Naive thymus-derived CD4-positive, alpha-beta T cell (primary cell): ENCODE measurements at regions not wholly inside any gene's neighbourhood (a gene's known extent, or its start where the extent isn't known, plus 50 kb on each side); places are given as distances from the start of the nearest gene placed in this dataset.
"Not testable (repeated sequence)": the region's sequence is repeated elsewhere in the genome, so short reads cannot be mapped to it uniquely, and the experiment has no call there.

Experiments used
- ATAC-seq: fragments of 150-1000 bp; cut with Tn5 transposase; 2 replicates; pipeline ENCODE4 v1.10.0; 2021; ENCODE audit warnings: mild to moderate bottlenecking, moderate library complexity
- CTCF ChIA-PET: fragments of 350-600 bp; sonication (Branson Sonifier 250); formaldehyde crosslinking; loops from one replicate; lab custom pipeline; 2021; ENCODE audit warnings: antibody characterized with exemption; lab: Charles Lee
- POLR2A ChIA-PET: fragments of 350-600 bp; sonication (Branson Sonifier 250); formaldehyde crosslinking; loops from one replicate; lab custom pipeline; 2021; ENCODE audit warnings: antibody characterized with exemption, inconsistent platforms; lab: Charles Lee
- DNase-seq, 9 donors: peaks; one replicate each; pipeline versions ENCODE4 v3.0.0 to v3.0.0-alpha.2; 2020 to 2022; ENCODE audit warnings: mixed read lengths in 1 of 9
- H3K27ac ChIP-seq: one replicate; pipeline ENCODE4 v1.7.0; 2013; ENCODE audit warnings: mild to moderate bottlenecking, low read depth, low read length, moderate library complexity
- H3K27me3 ChIP-seq, 2 donors: one replicate each; pipeline ENCODE4 v1.7.0; 2013; ENCODE audit warnings: low read length in 2 of 2, mild to moderate bottlenecking in 2 of 2, moderate library complexity in 2 of 2; ENCODE audit not compliant: control insufficient read depth in 2 of 2, insufficient read depth in 2 of 2
- H3K36me3 ChIP-seq, 3 experiments: 1 replicate in 2 of 3; 2 replicates in 1 of 3; pipeline ENCODE4 v1.7.0; 2013; ENCODE audit warnings: low read length in 3 of 3, mild to moderate bottlenecking in 3 of 3, moderate library complexity in 1 of 3; ENCODE audit not compliant: insufficient read depth in 3 of 3, control insufficient read depth in 2 of 3
- H3K4me1 ChIP-seq, 2 donors: one replicate each; pipeline ENCODE4 v1.7.0; 2013; ENCODE audit warnings: low read length in 2 of 2, mild to moderate bottlenecking in 2 of 2, moderate library complexity in 1 of 2; ENCODE audit not compliant: control insufficient read depth in 2 of 2, insufficient read depth in 2 of 2
- H3K4me3 ChIP-seq: 2 replicates; pipeline ENCODE4 v1.7.0; 2013; ENCODE audit warnings: mild to moderate bottlenecking, low read length
- H3K9me3 ChIP-seq, 3 experiments: 1 replicate in 2 of 3; 2 replicates in 1 of 3; pipeline ENCODE4 v1.7.0; 2013; ENCODE audit warnings: low read length in 3 of 3; ENCODE audit not compliant: control insufficient read depth in 2 of 3
- H3K27ac Mint-ChIP-seq, 9 donors: one replicate each; pipeline ENCODE4 v1.8.0; 2020 to 2022; ENCODE audit warnings: mixed read lengths in 9 of 9, mild to moderate bottlenecking in 8 of 9, moderate library complexity in 5 of 9, inconsistent platforms in 2 of 9
- H3K27me3 Mint-ChIP-seq, 5 donors: one replicate each; pipeline ENCODE4 v1.8.0; 2021 to 2022; ENCODE audit warnings: mixed read lengths in 5 of 5, mild to moderate bottlenecking in 1 of 5
- H3K36me3 Mint-ChIP-seq, 5 donors: one replicate each; pipeline ENCODE4 v1.8.0; 2020 to 2022; ENCODE audit warnings: mixed read lengths in 5 of 5, mild to moderate bottlenecking in 3 of 5, inconsistent platforms in 1 of 5
- H3K4me1 Mint-ChIP-seq, 7 donors: one replicate each; pipeline ENCODE4 v1.8.0; 2020 to 2022; ENCODE audit warnings: mixed read lengths in 7 of 7, mild to moderate bottlenecking in 3 of 7, inconsistent platforms in 1 of 7
- H3K4me3 Mint-ChIP-seq, 10 donors: one replicate each; pipeline ENCODE4 v1.8.0; 2020 to 2022; ENCODE audit warnings: mild to moderate bottlenecking in 10 of 10, mixed read lengths in 10 of 10, moderate library complexity in 6 of 10, inconsistent platforms in 2 of 10
- H3K9me3 Mint-ChIP-seq, 11 donors: one replicate each; pipeline ENCODE4 v1.8.0; 2020 to 2022; ENCODE audit warnings: mixed read lengths in 11 of 11, mild to moderate bottlenecking in 4 of 11, inconsistent platforms in 1 of 11, moderate library complexity in 1 of 11
- intact Hi-C, 2 donors: fragments of 100-400 bp; cut with micrococcal nuclease; formaldehyde crosslinking; loops; one replicate each; pipeline ENCODE4 v1.15.1; 2023

DNA sequence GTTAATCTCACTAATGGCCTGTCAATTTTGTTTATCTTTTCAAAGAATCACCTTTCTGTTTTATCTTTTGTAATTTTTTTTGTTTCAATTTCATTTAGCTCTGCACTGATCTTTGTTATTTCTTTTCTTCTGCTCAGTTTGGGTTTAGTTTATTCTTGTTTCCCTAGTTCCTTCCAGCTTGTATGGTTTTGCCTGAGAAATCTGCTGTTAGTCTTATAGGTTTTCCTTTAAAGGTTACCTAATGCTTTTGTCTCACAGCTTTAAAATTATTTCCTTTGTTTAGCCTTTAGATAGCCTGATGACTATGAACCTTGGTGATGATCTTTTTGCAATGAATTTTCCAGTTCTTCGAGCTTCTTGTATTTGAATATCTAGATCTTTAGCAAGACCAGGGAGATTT is 1869.8 kb upstream of the PCDH20 start:
- Mint-ChIP-seq H3K4me1 (no peaks in the 10 kb centered on the region), H3K36me3 (no peaks in the 10 kb centered on the region), H3K4me3 (no peak overlapping the region), H3K27me3 (no peaks in the 10 kb centered on the region), H3K27ac (no peak overlapping the region), H3K9me3 (peaks cover 2 to 29% (median 7%) of the 10 kb centered on the region in 11 donors)
- no peaks in the 10 kb centered on the region for H3K4me1 ChIP-seq
- no peak for ATAC-seq
- no peaks in the 10 kb centered on the region for H3K9me3 ChIP-seq
- no peak overlapping the region for H3K27ac ChIP-seq
- H3K27me3 ChIP-seq = no peaks in the 10 kb centered on the region
- H3K4me3 ChIP-seq = no peak overlapping the region
- ChIA-PET CTCF (no interaction called here), POLR2A (no interaction called here)
- intact Hi-C loops = no loop called here
- H3K36me3 ChIP-seq = no peaks in the 10 kb centered on the region
- DNase-seq = no peak

DNA sequence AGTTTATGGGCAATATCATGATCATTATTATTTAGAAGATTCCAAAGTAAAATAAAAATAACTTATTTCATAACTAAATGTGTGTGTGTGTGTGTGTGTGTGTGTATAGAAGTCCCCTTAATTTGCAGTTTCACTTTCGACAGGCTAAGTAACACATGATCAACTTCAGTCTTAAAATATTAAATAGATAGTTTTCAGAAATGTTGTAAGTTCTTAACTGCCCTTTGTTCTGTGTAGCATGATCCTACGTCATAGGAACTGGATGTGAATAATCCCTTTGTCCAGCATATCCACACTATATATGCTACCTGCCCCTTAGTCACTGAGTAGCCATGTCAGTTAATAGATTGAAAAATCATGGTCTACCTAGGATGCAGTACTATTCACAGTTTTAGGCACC is 1863.5 kb upstream of the PCDH20 start:
- Histone ChIP-seq H3K4me3 (no peak overlapping the region), H3K27ac (no peak overlapping the region), H3K27me3 (no peaks in the 10 kb centered on the region), H3K4me1 (no peaks in the 10 kb centered on the region), H3K36me3 (no peaks in the 10 kb centered on the region), H3K9me3 (no peaks in the 10 kb centered on the region)
- H3K4me1 Mint-ChIP-seq = no peaks in the 10 kb centered on the region
- no peaks in the 10 kb centered on the region for H3K27me3 Mint-ChIP-seq
- H3K4me3 Mint-ChIP-seq = no peak overlapping the region
- POLR2A ChIA-PET = interaction anchor here (0.6 kb wide), 1 partner anchor 374 kb away, joined by 3 read pairs; no protein-coding TSS in a partner anchor
- ATAC-seq (no peak), DNase-seq (no peak)
- CTCF ChIA-PET = no interaction called here
- H3K9me3 Mint-ChIP-seq = peaks cover 0 to 28% (median 5%) of the 10 kb centered on the region in 11 donors
- no peaks in the 10 kb centered on the region for H3K36me3 Mint-ChIP-seq
- no peak overlapping the region for H3K27ac Mint-ChIP-seq
- intact Hi-C loops = no loop called here

DNA sequence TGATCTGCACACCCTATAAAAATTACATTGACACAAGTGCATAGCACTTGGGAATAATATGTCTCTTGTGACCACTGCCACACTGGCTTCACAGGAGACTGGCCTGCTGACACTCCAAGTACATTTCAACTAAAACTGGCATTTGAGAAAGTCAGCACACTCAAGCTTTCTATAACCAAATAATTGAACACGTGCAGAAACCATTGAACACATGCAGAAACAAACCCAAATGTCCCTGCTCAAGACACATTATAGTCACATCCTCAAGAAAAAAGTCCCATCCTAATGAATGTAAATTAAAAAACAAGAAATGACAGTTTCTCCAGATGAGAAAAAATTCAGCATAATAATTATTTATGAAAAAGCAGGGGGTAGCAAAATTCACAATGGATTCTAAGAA is 1859.1 kb upstream of the PCDH20 start:
- H3K27ac ChIP-seq = no peak overlapping the region
- Mint-ChIP-seq H3K4me3 (no peak overlapping the region), H3K27ac (no peak overlapping the region), H3K4me1 (no peaks in the 10 kb centered on the region), H3K36me3 (no peaks in the 10 kb centered on the region), H3K9me3 (peaks cover 0 to 26% (median 6%) of the 10 kb centered on the region in 11 donors), H3K27me3 (no peaks in the 10 kb centered on the region)
- H3K36me3 ChIP-seq = no peaks in the 10 kb centered on the region
- ATAC-seq (no peak), DNase-seq (no peak)
- no peak overlapping the region for H3K4me3 ChIP-seq
- H3K9me3 ChIP-seq = no peaks in the 10 kb centered on the region
- intact Hi-C loops = no loop called here
- ChIA-PET POLR2A (no interaction called here), CTCF (no interaction called here)
- no peaks in the 10 kb centered on the region for H3K27me3 ChIP-seq
- H3K4me1 ChIP-seq = no peaks in the 10 kb centered on the region

DNA sequence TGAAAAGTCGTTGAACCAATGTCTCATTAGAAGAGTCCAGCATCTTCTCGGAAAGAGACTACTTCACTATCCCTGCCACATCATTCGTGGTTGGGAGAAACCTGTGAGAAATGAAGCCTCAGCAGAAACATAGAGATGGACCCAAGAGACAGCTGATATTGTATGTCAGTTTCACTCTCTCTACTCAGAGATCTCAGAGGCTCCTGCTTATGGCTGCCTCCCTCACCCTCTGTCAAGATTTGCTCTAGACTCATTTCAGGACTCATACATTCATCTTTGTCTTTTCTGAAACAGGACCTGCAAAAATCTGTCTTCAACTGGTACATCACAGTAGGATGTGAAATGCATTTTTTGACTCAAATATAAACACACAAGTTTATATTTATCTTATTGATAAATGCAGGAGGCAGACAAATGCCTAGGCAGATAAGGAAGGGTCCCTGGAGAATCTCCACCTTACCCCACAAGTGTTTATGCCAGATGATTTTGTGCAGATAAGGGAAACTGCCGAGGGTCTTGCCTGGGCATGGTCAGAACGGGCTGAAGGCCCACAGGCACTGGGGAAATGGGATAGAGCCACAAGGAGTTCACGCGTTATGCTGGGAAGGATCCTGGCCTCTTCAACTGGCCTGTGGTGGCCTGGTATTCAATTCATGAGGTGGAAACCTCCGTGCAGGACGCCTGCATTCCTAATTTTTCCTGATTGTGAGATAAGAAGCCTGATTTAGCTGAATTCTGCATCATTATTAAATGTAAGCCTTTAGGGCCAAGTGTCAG is 1834.0 kb upstream of the PCDH20 start:
- no peak overlapping the region for H3K4me3 Mint-ChIP-seq
- no peaks in the 10 kb centered on the region for H3K36me3 Mint-ChIP-seq
- Histone ChIP-seq H3K4me3 (no peak overlapping the region), H3K4me1 (no peaks in the 10 kb centered on the region), H3K27me3 (no peaks in the 10 kb centered on the region), H3K9me3 (no peaks in the 10 kb centered on the region), H3K36me3 (no peaks in the 10 kb centered on the region), H3K27ac (no peak overlapping the region)
- no peaks in the 10 kb centered on the region for H3K27me3 Mint-ChIP-seq
- ATAC-seq (no peak), DNase-seq (no peak)
- H3K4me1 Mint-ChIP-seq = no peaks in the 10 kb centered on the region
- no peak overlapping the region for H3K27ac Mint-ChIP-seq
- peaks cover 0 to 8% (median 2%) of the 10 kb centered on the region in 11 donors for H3K9me3 Mint-ChIP-seq
- intact Hi-C loops = loop anchor here in 1 of 2 donors (10.0 kb wide), 1 partner anchor 55 kb away; no protein-coding TSS in a partner anchor
- ChIA-PET POLR2A (no interaction called here), CTCF (no interaction called here)

DNA sequence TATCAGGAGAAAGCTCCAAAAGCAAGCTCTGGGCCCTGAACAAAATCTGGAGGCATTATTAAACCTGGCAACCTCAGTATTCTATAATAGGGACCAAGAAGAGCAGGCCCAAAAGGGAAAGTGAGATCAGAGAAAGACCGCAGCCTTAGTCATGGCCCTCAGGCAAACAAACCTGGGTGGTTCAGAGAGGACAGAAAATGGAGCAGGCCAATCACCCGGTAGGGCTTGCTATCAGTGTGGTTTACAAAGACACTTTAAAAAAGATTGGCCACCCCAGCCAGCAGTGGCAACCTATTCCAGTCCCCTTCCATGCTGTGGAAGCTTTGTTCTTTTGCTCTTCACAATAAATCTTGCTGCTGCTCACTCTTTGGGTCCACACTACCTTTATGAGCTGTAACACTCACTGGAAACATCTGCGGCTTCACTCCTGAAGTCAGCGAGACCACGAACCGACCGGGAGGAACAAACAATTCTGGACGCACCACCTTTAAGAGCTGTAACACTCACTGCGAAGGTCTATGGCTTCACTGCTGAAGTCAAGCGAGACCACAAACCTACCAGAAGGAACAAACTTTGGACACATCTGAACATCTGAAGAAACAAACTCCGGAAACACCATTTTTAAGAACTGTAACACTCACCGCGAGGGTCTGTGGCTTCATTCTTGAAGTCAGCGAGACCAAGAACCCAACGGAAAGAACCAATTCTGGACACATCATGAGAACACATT is 1821.2 kb upstream of the PCDH20 start:
- POLR2A ChIA-PET, H3K4me1 Mint-ChIP-seq: not testable (repeated sequence)

DNA sequence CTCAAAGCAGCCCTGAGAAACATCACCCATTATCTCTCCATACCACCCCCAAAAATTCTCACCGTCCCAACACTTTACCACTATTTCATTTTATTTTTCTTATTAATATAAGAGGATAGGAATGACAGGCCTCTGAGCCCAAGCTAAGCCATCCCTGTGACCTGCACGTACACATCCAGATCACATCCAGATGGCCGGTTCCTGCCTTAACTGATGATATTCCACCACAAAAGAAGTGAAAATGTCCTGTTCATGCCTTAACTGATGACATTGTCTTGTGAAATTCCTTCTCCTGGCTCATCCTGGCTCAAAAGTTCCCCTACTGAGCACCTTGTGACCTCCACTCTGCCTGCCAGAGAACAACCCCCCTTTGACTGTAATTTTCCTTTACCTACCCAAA is 1802.9 kb upstream of the PCDH20 start:
- H3K27ac ChIP-seq, H3K4me3 ChIP-seq, H3K27me3 Mint-ChIP-seq, H3K4me1 Mint-ChIP-seq, ATAC-seq, H3K4me1 ChIP-seq, POLR2A ChIA-PET, DNase-seq, CTCF ChIA-PET, intact Hi-C loops, H3K9me3 ChIP-seq, H3K4me3 Mint-ChIP-seq, H3K27ac Mint-ChIP-seq, H3K36me3 ChIP-seq, H3K36me3 Mint-ChIP-seq, H3K27me3 ChIP-seq: not testable (repeated sequence)
- peaks cover 0 to 29% (median 11%) of the 10 kb centered on the region in 11 donors for H3K9me3 Mint-ChIP-seq

More for the DNA sequence above, 1821.2 kb upstream of the PCDH20 start:
- H3K4me1 ChIP-seq, H3K27ac ChIP-seq, H3K9me3 ChIP-seq, intact Hi-C loops, H3K27me3 ChIP-seq, H3K27ac Mint-ChIP-seq, H3K4me3 ChIP-seq, ATAC-seq, H3K36me3 ChIP-seq, H3K36me3 Mint-ChIP-seq, DNase-seq, H3K27me3 Mint-ChIP-seq, CTCF ChIA-PET, H3K4me3 Mint-ChIP-seq: not testable (repeated sequence)
- H3K9me3 Mint-ChIP-seq = peaks cover 0 to 30% (median 9%) of the 10 kb centered on the region in 11 donors
